ENCODE measurements at regions not wholly inside any gene's neighbourhood (a gene's known extent, or its start where the extent isn't known, plus 50 kb on each side); places are given as distances from the start of the nearest gene placed in this dataset.

- no peak for TF ChIP-seq FOXP2 (optimal IDR thresholded peaks at IDR 0.05; ENCODE audit: borderline replicate concordance, extremely low read depth, extremely low read length, insufficient read depth)
- TF ChIP-seq TAF1 (IDR thresholded peaks at IDR 0.05; ENCODE audit: borderline replicate concordance, insufficient read depth, low read length) = no peak
- TF ChIP-seq POLR2AphosphoS5 (IDR thresholded peaks at IDR 0.05; ENCODE audit: low read depth, low read length) = no peak
- TF ChIP-seq SIN3A (IDR thresholded peaks at IDR 0.05; ENCODE audit: borderline replicate concordance, insufficient read depth, low read length) = no peak
- TF ChIP-seq REST (IDR thresholded peaks at IDR 0.05; ENCODE audit: insufficient read depth in 1 of 2, low read depth in 2 of 2, low read length in 2 of 2) = no peak
Observed at GRCh38 chr1:105730701-105731100, 1325.8 kb upstream of the PRMT6 start.

DNA sequence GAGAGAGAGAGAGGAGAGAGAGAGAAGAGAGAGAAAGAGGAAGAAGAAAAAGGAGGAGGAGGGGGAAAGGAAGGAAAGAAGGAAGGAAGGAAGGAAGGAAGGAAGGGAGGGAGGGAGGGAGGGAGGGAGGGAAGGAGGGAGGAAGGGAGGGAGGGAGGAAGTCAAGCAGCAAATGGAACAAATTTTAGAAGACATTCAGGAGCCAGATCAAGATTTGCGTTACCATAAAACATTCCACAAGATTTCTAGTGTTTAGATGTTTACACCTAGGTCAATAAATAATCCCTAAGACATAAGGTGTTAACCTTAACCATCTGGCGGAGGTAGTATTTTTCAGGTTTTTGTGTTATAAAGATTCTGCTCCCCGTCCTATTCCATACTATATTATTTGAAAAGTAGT lies 1320.1 kb upstream of the PRMT6 start:
- TF ChIP-seq SIN3A (IDR thresholded peaks at IDR 0.05; ENCODE audit: borderline replicate concordance, insufficient read depth, low read length) = no peak
- TF ChIP-seq TAF1 (IDR thresholded peaks at IDR 0.05; ENCODE audit: borderline replicate concordance, insufficient read depth, low read length) = no peak
- no peak for TF ChIP-seq REST (IDR thresholded peaks at IDR 0.05; ENCODE audit: insufficient read depth in 1 of 2, low read depth in 2 of 2, low read length in 2 of 2)
- no peak for TF ChIP-seq FOXP2 (optimal IDR thresholded peaks at IDR 0.05; ENCODE audit: borderline replicate concordance, extremely low read depth, extremely low read length, insufficient read depth)
- no peak for TF ChIP-seq POLR2AphosphoS5 (IDR thresholded peaks at IDR 0.05; ENCODE audit: low read depth, low read length)

DNA sequence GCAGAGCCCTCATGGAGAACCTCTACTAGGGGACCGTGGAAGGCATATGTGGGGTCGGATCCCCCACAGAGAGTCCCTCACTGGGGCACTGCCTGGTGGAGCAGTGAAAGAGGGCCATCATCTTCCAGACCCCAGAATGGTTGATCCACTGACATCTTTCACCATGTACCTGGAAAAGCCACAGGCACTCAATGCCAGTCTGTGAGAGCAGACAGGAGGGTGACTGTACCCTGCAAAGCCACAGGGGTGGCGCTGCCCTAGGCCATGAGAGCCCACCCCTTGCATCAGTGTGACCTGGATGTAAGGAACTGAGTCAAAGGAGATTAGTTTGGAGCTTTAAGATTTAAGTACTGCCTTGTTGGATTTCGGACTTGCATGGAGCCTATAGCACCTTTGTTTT lies 1276.7 kb upstream of the PRMT6 start:
- TF ChIP-seq TAF1 (IDR thresholded peaks at IDR 0.05; ENCODE audit: borderline replicate concordance, insufficient read depth, low read length) (no peak), SIN3A (IDR thresholded peaks at IDR 0.05; ENCODE audit: borderline replicate concordance, insufficient read depth, low read length) (no peak), REST (IDR thresholded peaks at IDR 0.05; ENCODE audit: insufficient read depth in 1 of 2, low read depth in 2 of 2, low read length in 2 of 2) (no peak), FOXP2 (optimal IDR thresholded peaks at IDR 0.05; ENCODE audit: borderline replicate concordance, extremely low read depth, extremely low read length, insufficient read depth) (no peak), POLR2AphosphoS5 (IDR thresholded peaks at IDR 0.05; ENCODE audit: low read depth, low read length) (no peak)

- TF ChIP-seq SIN3A (IDR thresholded peaks at IDR 0.05; ENCODE audit: borderline replicate concordance, insufficient read depth, low read length) (no peak), REST (IDR thresholded peaks at IDR 0.05; ENCODE audit: insufficient read depth in 1 of 2, low read depth in 2 of 2, low read length in 2 of 2) (no peak), FOXP2 (optimal IDR thresholded peaks at IDR 0.05; ENCODE audit: borderline replicate concordance, extremely low read depth, extremely low read length, insufficient read depth) (no peak), POLR2AphosphoS5 (IDR thresholded peaks at IDR 0.05; ENCODE audit: low read depth, low read length) (no peak), TAF1 (IDR thresholded peaks at IDR 0.05; ENCODE audit: borderline replicate concordance, insufficient read depth, low read length) (no peak)
Observed at GRCh38 chr1:105785021-105785420, 1271.5 kb upstream of the PRMT6 start.
